ENCODE measurements at regions not wholly inside any gene's neighbourhood (a gene's known extent, or its start where the extent isn't known, plus 50 kb on each side); places are given as distances from the start of the nearest gene placed in this dataset.

- TF ChIP-seq BHLHE40 (IDR thresholded peaks at IDR 0.05; ENCODE audit: borderline replicate concordance) (no peak), SUZ12 (IDR thresholded peaks at IDR 0.05) (no peak), NFRKB (IDR thresholded peaks at IDR 0.05) (no peak), FOXK2 (IDR thresholded peaks at IDR 0.05) (no peak), SP1 (IDR thresholded peaks at IDR 0.05) (no peak), ELF4 (IDR thresholded peaks at IDR 0.05) (no peak), LEF1 (IDR thresholded peaks at IDR 0.05; ENCODE audit: borderline replicate concordance) (no peak), TARDBP (IDR thresholded peaks at IDR 0.05) (no peak), ARNT (IDR thresholded peaks at IDR 0.05) (no peak), CTBP1 (IDR thresholded peaks at IDR 0.05; ENCODE audit: borderline replicate concordance) (no peak), FOXM1 (IDR thresholded peaks at IDR 0.05; ENCODE audit: borderline replicate concordance) (no peak), L3MBTL2 (conservative IDR thresholded peaks at IDR 0.05) (no peak), PKNOX1 (IDR thresholded peaks at IDR 0.05) (no peak)
Measured at GRCh38 chr6:126937426-126937825, 181.0 kb upstream of the RSPO3 start.

All from HEK293T (cell line).